Thyroid gland (tissue), 4 donors: ENCODE measurements at regions not wholly inside any gene's neighbourhood (a gene's known extent, or its start where the extent isn't known, plus 50 kb on each side); places are given as distances from the start of the nearest gene placed in this dataset.

Source experiments
- CTCF ChIP-seq, 6 experiments: fragments of 200-600 bp in 3 of 6; fragments of 450-650 bp in 3 of 6; sonication (generic) in 3 of 6; IDR thresholded peaks; one replicate each; pipeline ENCODE4 v1.5.1; 2016 to 2019; ENCODE audit warnings: antibody characterized with exemption in 6 of 6, mild to moderate bottlenecking in 2 of 6, inconsistent platforms in 1 of 6, moderate library complexity in 1 of 6
- POLR2A ChIP-seq, 2 donors: fragments of 450-650 bp; IDR thresholded peaks; one replicate each; pipeline ENCODE4 v1.6.1; 2017; ENCODE audit warnings: antibody characterized with exemption in 2 of 2, mild to moderate bottlenecking in 2 of 2, moderate library complexity in 1 of 2

DNA sequence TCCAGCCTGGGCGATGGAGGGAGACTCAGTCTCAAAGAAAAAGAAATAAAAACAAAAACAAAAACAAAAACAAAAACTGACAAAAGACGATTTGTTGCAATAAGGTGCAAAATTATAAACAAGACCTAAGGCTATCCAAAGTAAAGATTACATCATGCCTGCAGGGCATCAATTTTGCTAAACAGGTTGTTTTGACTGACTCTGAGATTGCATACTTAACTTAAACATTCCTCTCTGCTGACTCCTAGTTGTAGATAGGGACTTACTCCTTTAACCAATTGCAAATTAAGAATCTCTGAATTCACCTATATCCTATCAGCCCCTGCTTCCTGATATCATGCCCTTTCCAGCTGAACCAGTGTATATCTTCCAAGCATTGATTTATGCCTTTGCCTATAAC, 2687.3 kb downstream of the PCDH7 start:
- TF ChIP-seq CTCF (IDR thresholded peaks at IDR 0.05) (no peak), POLR2A (IDR thresholded peaks at IDR 0.05) (no peak)
